GM18517 (cell line): ENCODE measurements at regions not wholly inside any gene's neighbourhood (a gene's known extent, or its start where the extent isn't known, plus 50 kb on each side); places are given as distances from the start of the nearest gene placed in this dataset.
"Not testable (repeated sequence)": the region's sequence is repeated elsewhere in the genome, so short reads cannot be mapped to it uniquely, and the experiment has no call there.

Source experiments
- ATAC-seq: cut with Tn5 transposase; IDR thresholded peaks from one replicate; pipeline ENCODE4 v1.9.1; 2021; ENCODE audit warnings: mild to moderate bottlenecking, moderate library complexity; ENCODE audit not compliant: unreplicated experiment

DNA sequence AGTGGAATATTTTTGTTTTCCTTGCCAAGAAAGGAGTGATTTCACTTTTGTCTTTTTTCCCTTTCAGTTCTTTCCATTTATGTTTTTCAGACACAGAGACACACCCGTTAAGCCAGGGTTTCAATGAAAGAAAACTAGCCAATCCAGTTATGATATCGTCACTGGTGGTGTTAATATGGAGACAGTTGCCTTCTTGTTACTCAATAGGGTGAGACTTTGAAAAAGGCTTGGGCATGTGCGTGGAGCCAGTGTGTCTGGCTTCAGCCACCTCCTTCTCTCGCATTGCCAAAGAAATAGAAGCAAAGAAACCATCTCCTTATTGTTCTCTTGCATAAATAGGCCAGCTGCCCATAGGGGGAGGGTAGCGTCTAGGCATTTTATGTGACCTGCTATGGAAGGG lies 84.1 kb upstream of the DLX6 start:
- ATAC-seq = no peak

DNA sequence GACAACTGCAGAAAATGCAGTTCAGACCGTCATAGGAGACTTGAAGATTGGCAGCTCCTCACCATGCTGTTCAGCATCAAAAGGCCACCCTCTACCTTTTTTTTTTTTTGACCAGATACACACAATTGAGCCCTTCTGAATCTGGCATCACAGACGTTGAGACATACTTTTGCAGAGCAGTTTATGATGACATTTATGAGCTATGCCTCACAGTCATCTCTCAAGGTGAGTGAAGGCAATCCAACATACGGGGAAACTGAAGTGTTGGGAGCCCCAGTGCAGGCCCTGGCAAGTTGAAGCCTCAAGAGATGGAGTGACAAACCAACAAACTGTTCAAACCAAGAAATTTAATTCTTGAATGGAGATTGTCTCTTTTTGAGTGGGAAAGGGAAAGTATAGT lies 83.6 kb upstream of the DLX6 start:
- no peak for ATAC-seq

DNA sequence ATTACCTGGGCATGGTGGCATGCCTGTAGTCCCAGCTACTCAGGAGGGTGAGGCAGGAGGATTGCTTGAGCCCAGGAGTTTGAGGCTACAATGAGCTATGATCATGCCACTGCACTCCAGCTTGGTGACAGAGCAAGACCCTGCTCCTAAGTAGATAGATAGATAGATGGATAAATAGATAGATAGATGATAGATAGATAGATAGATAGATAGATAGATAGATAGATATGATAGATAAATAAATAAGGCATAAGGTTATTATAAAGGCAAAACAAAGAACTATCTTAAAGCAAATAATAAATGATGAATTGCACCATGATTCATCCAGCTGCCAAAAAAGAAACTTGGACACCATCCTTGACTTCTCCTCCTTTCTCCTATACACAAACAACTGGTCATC lies 82.0 kb upstream of the DLX6 start:
- not testable (repeated sequence) for ATAC-seq

DNA sequence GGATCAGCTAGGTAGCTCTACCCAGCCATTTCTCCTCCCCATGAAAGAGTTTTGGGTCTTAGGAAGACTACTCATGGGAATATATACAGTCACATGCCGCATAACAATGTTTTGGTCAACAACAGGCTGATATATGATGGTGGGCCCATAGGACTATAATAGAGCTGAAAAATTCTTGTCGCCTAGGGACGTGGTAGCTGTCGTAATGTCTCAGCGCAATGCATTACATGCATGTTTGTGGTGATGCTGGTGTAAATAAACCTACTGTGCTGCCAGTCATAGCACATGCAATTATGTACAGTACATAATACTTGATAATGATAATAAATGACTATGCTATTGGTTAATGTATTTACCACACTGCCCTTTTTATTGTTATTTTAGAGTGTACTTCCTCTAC lies 78.2 kb upstream of the DLX6 start:
- ATAC-seq = no peak

DNA sequence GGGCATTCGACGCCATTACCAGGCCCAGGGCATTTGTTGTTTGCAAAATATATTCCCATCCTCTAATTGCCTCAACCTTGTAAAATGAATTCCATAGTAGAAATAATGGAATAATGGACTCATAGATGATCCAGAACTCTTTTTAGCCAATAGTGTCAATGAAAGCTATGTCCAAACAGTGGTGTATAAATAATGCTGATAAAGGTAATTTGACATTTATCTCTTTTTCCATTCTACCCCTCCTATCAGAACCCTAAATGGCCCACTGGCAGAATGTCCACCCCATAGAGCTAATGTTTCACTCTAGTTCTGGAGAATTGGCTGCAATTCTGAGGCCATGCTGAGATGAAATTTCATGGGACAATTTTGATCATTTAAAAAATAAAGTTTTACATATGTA lies 76.4 kb upstream of the DLX6 start:
- ATAC-seq = no peak

DNA sequence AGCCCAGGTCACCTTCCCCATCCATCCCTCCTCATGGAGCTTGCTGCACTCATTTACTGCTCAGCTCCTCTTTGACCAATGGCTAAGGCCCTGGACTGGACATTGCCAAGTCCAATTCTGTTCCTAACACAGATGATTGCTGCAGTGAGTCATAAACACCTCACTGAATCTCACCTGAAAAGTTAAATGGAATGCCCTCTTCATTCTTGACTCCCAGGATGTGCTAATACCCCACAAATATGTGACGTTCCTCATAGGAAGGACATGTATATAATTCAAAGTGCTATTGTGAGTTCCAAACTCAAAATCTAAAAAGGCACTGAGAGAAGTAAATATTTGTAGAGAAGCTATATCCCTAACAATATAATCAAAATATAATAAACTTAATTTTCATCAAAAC lies 73.5 kb upstream of the DLX6 start:
- no peak for ATAC-seq

DNA sequence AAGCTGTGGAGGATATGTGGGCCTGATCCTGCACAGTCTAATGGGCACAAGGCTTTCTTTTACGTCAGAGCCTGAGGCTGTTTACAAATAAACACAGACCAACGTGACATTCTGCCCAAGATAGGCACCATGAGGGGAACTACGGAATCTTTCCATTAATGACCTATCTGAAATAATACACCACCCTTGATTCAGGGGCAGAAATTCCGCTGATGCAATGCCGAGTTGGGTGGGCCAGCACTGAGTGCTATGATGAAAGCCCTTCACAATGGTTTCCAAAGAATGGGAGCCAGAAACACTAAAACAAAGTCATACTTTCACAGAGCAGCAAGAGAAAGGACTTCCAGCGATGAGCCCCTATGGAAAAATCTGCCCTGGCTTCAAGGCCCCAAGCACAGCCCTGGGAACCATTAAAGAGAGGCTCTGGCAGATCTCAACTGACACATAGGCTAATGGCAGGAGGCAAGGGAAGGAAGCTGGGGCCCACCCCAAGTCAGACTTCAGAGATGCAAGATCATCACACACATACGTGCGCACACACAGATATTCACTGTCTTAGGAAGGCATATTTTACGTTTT lies 72.2 kb upstream of the DLX6 start:
- no peak for ATAC-seq

DNA sequence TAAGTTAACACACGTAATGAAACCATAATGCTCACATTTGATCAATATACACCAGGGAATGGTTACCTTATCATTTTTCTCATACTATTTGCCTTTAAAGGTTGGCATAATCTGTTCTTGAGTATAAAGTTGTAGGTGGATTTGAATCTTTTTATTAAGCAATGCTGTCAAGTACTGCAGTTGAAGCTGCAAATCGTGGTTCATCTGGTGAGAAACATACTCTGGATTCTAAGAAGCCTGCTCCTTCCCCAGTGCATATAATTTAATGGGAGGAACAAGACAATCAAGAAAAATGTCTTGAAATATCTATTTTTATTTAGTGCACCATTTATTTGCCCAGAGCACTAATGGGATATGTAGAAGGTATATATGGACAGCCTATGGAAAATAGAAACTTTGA lies 68.7 kb upstream of the DLX6 start:
- no peak for ATAC-seq

DNA sequence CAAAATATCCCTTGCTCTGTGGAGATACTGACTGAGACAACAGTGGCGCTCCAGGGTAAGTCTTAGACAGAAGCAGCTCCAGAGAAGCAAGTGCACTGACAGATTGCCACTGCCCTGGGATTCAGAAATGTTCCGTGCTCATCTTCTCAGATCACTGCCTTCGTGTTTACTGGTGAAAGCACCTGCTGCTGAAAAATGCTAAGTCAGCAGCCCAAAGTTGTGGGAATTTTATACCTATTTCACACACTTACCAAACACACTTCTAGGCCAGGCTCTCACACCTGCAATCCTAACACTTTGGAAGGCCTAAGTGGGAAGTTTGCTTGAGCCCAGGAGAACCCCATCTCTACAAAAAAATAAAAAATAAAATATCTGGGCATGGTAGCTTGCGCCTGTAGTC lies 63.2 kb upstream of the DLX6 start:
- ATAC-seq = no peak

DNA sequence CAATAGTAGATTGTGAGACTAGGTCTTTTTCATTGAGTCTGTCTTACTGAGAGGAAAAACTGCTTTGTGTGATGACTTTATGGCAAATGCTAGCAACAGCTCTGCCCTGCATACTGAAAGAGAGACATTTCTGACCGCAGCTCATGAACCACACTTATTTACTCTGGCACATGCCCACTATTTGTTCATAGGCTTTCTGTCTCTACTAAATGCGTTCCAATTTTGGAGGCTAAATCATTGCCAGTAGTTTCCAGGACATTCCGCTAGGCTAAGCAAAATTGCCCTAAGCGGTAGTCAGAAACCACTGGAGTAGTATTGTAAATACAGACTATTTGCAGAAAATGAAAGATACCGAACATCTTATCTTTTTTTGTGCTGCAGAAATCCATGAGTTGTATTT lies 55.6 kb upstream of the DLX6 start:
- no peak for ATAC-seq

DNA sequence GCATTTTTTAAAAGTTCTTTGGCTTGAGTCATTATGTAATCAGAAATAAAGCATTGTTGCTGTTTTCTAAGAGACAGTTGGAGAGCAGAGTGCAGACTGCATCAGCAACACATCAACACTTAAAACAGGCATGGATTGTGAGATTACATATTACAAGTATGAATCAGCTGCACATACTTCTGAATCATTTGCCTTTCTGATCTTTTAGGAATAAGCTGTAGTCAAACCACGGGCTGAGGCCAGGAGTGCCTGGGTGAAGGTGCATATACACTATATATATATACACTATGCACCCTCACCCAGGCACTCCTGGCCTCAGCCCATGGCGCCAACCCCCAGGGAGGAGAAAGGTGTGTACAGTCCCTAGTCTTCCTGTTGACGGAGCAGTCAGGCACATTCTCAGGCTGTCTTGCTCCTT lies 52.4 kb upstream of the DLX6 start:
- no peak for ATAC-seq

DNA sequence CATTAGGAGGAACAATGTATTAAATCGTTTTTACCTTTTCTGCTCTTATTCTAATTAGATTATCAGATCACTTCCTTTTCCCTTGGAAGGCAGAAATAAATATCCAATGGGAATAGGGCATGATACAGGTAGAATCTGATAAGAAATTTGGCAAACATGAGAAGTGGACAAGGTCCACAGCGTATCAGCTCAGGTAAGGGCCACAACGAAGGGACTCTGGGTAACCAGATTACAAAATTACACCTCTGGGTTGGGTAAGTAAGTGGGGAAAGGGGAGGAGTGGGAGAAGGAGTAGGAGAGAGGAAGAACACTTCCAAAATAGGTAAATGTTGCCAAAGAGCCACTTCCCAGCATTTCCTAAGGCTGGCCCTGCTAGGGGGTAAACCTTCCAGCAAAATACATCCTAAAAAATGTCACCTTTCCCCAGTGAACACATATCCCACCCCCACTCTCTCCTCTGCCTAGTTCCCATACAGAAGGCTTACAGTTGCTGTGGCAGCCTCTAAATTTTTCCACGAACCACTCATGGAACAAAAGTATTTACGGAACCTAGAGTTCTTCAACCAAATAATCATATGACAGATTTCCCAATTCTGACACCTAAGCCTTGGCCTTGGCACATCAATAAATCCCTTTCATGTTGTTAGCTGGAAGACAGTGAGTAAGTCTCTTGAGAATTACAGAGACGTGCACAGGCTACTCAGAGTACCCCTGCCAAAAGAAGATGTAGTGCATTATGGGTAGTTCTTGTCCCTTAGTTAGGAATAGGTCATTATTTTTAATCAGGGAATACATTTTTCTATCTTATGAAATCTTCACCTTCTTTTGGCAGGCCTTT lies 51.5 kb upstream of the DLX6 start:
- ATAC-seq = no peak
